GM23338 (cell line): ENCODE measurements at regions not wholly inside any gene's neighbourhood (a gene's known extent, or its start where the extent isn't known, plus 50 kb on each side); places are given as distances from the start of the nearest gene placed in this dataset.

Source experiments
- ATAC-seq: fragments of 200-7000 bp; cut with Tn5 transposase; 3 replicates; pipeline ENCODE4 v1.9.1; 2020
- DNase-seq: peaks from one replicate; pipeline ENCODE4 v3.0.0-alpha.2; 2015; ENCODE audit warnings: low spot score
- H2AFZ ChIP-seq: fragments of 200-600 bp; sonication (generic); 2 replicates; pipeline ENCODE4 v1.8.0; 2016; ENCODE audit warnings: antibody characterized with exemption, mild to moderate bottlenecking, moderate library complexity
- H3F3A ChIP-seq: fragments of 200-600 bp; sonication (generic); replicated peaks from 2 replicates; pipeline ENCODE4 v1.8.0; 2017; ENCODE audit warnings: antibody characterized with exemption, mixed run types, low read depth
- H3K27ac ChIP-seq: fragments of 200-600 bp; sonication (generic); 2 replicates; pipeline ENCODE4 v1.6.1; 2016; ENCODE audit warnings: low read depth
- H3K27me3 ChIP-seq: fragments of 200-600 bp; sonication (generic); 2 replicates; pipeline ENCODE4 v1.8.0; 2016; ENCODE audit warnings: mild to moderate bottlenecking, mixed run types, moderate library complexity; ENCODE audit not compliant: insufficient read depth
- H3K36me3 ChIP-seq: fragments of 200-600 bp; sonication (generic); 2 replicates; pipeline ENCODE4 v1.8.0; 2016; ENCODE audit warnings: mild to moderate bottlenecking; ENCODE audit not compliant: insufficient read depth
- H3K4me1 ChIP-seq: fragments of 200-600 bp; sonication (generic); 2 replicates; pipeline ENCODE4 v1.8.0; 2016; ENCODE audit warnings: mild to moderate bottlenecking, moderate library complexity; ENCODE audit not compliant: insufficient read depth
- H3K4me2 ChIP-seq: fragments of 200-600 bp; sonication (generic); 2 replicates; pipeline ENCODE4 v1.7.1; 2017; ENCODE audit warnings: mixed run types
- H3K4me3 ChIP-seq: fragments of 200-600 bp; sonication (generic); 2 replicates; pipeline ENCODE4 v1.6.1; 2016; ENCODE audit warnings: mixed run types
- H3K79me2 ChIP-seq: fragments of 200-600 bp; sonication (generic); replicated peaks from 2 replicates; pipeline ENCODE4 v1.8.0; 2017; ENCODE audit warnings: mild to moderate bottlenecking; ENCODE audit not compliant: insufficient read depth
- H3K9me2 ChIP-seq: fragments of 200-600 bp; sonication (generic); 2 replicates; pipeline ENCODE4 v1.8.0; 2017; ENCODE audit not compliant: insufficient read depth
- H4K20me1 ChIP-seq: fragments of 200-600 bp; sonication (generic); replicated peaks from 2 replicates; pipeline ENCODE4 v1.8.0; 2017; ENCODE audit warnings: mild to moderate bottlenecking; ENCODE audit not compliant: insufficient read depth
- H3K27ac Mint-ChIP-seq: 2 replicates; pipeline ENCODE4 v1.8.0; 2020; ENCODE audit warnings: inconsistent platforms, mild to moderate bottlenecking, moderate library complexity, mixed read lengths
- H3K27me3 Mint-ChIP-seq: 3 replicates; pipeline ENCODE4 v1.8.0; 2022; ENCODE audit warnings: low read depth, mild to moderate bottlenecking, moderate library complexity, mixed read lengths, inconsistent platforms; ENCODE audit not compliant: insufficient read depth, poor library complexity
- H3K36me3 Mint-ChIP-seq: 3 replicates; pipeline ENCODE4 v1.8.0; 2021; ENCODE audit warnings: low read depth, mild to moderate bottlenecking, inconsistent platforms, moderate library complexity, mixed read lengths
- H3K4me1 Mint-ChIP-seq: 3 replicates; pipeline ENCODE4 v1.8.0; 2020; ENCODE audit warnings: mild to moderate bottlenecking, inconsistent platforms, mixed read lengths
- H3K4me3 Mint-ChIP-seq: 3 replicates; pipeline ENCODE4 v1.8.0; 2021; ENCODE audit warnings: moderate library complexity, mild to moderate bottlenecking, inconsistent platforms, mixed read lengths
- H3K9me3 Mint-ChIP-seq: 3 replicates; pipeline ENCODE4 v1.8.0; 2020; ENCODE audit warnings: moderate library complexity, mild to moderate bottlenecking, inconsistent platforms, mixed read lengths
- CREB1 ChIP-seq: fragments of 250-450 bp; sonication (Bioruptor Pico); IDR thresholded peaks from 2 replicates; pipeline ENCODE4 v1.5.0; 2020; ENCODE audit warnings: low read depth, mild to moderate bottlenecking, moderate library complexity
- EZH2 ChIP-seq: fragments of 200-600 bp; sonication (generic); IDR thresholded peaks from one replicate; pipeline ENCODE4 v1.8.0; 2017; ENCODE audit warnings: antibody characterized with exemption, mild to moderate bottlenecking, low read depth; ENCODE audit not compliant: unreplicated experiment
- EZH2phosphoT487 ChIP-seq: fragments of 200-600 bp; sonication (generic); IDR thresholded peaks from one replicate; pipeline ENCODE4 v1.8.1; 2018; ENCODE audit warnings: antibody characterized with exemption; ENCODE audit not compliant: unreplicated experiment
- JUNB ChIP-seq: IDR thresholded peaks from one replicate; pipeline ENCODE4 v1.6.1; 2016; ENCODE audit warnings: antibody characterized with exemption; ENCODE audit not compliant: unreplicated experiment
- NANOG ChIP-seq: IDR thresholded peaks from 2 replicates; pipeline ENCODE4 v1.6.1; 2016; ENCODE audit warnings: antibody characterized with exemption, borderline replicate concordance
- POLR2AphosphoS5 ChIP-seq: IDR thresholded peaks from 2 replicates; pipeline ENCODE4 v1.6.1; 2016; ENCODE audit warnings: antibody characterized with exemption, low read depth
- STAT1 ChIP-seq: IDR thresholded peaks from one replicate; pipeline ENCODE4 v1.6.1; 2016; ENCODE audit warnings: antibody characterized with exemption; ENCODE audit not compliant: unreplicated experiment
- ZNF114 ChIP-seq: fragments of 250-450 bp; sonication (Bioruptor Pico); IDR thresholded peaks from 2 replicates; pipeline ENCODE4 v1.5.0; 2020; ENCODE audit warnings: mild to moderate bottlenecking, moderate library complexity
- ZNF331 ChIP-seq: fragments of 250-450 bp; sonication (Bioruptor Pico); IDR thresholded peaks from 2 replicates; pipeline ENCODE4 v1.5.0; 2020; ENCODE audit warnings: low read depth, mild to moderate bottlenecking, moderate library complexity
- TF ChIP-seq, protein P1 (sequence below): fragments of 250-450 bp; sonication (Bioruptor Pico); IDR thresholded peaks from 2 replicates; pipeline ENCODE4 v1.5.0; 2020; ENCODE audit warnings: mild to moderate bottlenecking, moderate library complexity
- TF ChIP-seq, protein P2 (sequence below): IDR thresholded peaks from one replicate; pipeline ENCODE4 v1.6.1; 2018; ENCODE audit warnings: antibody characterized with exemption; ENCODE audit not compliant: unreplicated experiment
- TF ChIP-seq, protein P3 (sequence below), 2 experiments: fragments of 200-600 bp in 1 of 2; sonication (generic) in 1 of 2; conservative IDR thresholded peaks; 2 replicates each; pipeline versions ENCODE4 v1.5.1 to v1.6.1; 2016 to 2017; ENCODE audit warnings: antibody characterized with exemption in 2 of 2, low read depth in 2 of 2, mild to moderate bottlenecking in 2 of 2, moderate library complexity in 1 of 2
- TF ChIP-seq, protein P4 (sequence below): IDR thresholded peaks from 2 replicates; pipeline ENCODE4 v1.6.1; 2016; ENCODE audit warnings: antibody characterized with exemption

DNA sequence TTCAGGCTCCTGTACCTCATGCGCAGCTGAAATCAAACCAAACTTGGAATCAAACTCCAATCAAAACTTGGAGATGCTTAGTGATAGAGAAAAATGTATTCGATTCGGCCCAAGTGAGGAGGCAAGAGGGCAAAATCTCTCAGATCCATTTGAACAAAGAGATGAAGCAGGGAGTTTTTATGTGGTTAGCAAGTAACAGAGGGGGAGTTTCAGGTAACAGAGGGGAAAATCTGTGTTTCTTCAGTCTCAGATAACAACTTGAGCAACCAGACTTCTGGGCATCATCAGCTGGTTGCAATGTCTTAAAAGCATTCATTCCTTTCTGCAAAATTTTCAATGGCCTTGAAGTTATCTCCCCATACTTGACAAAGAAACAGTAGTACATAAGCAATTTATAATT lies 245.1 kb upstream of the AVPR1A start:
- H3K27ac ChIP-seq: no peak overlapping the region
- no peak overlapping the region for H3K4me3 ChIP-seq
- Mint-ChIP-seq H3K27ac (peak overlapping the region; percentile 33; the same call in 1 of the 2 replicates), H3K4me1 (peaks cover 3% of the 10 kb centered on the region; the same call in 2 of the 3 replicates), H3K27me3 (peaks cover 2% of the 10 kb centered on the region), H3K4me3 (no peak overlapping the region), H3K36me3 (no peaks in the 10 kb centered on the region), H3K9me3 (peaks cover 2% of the 10 kb centered on the region; the same call in 1 of the 3 replicates)
- TF ChIP-seq, protein P1, sequence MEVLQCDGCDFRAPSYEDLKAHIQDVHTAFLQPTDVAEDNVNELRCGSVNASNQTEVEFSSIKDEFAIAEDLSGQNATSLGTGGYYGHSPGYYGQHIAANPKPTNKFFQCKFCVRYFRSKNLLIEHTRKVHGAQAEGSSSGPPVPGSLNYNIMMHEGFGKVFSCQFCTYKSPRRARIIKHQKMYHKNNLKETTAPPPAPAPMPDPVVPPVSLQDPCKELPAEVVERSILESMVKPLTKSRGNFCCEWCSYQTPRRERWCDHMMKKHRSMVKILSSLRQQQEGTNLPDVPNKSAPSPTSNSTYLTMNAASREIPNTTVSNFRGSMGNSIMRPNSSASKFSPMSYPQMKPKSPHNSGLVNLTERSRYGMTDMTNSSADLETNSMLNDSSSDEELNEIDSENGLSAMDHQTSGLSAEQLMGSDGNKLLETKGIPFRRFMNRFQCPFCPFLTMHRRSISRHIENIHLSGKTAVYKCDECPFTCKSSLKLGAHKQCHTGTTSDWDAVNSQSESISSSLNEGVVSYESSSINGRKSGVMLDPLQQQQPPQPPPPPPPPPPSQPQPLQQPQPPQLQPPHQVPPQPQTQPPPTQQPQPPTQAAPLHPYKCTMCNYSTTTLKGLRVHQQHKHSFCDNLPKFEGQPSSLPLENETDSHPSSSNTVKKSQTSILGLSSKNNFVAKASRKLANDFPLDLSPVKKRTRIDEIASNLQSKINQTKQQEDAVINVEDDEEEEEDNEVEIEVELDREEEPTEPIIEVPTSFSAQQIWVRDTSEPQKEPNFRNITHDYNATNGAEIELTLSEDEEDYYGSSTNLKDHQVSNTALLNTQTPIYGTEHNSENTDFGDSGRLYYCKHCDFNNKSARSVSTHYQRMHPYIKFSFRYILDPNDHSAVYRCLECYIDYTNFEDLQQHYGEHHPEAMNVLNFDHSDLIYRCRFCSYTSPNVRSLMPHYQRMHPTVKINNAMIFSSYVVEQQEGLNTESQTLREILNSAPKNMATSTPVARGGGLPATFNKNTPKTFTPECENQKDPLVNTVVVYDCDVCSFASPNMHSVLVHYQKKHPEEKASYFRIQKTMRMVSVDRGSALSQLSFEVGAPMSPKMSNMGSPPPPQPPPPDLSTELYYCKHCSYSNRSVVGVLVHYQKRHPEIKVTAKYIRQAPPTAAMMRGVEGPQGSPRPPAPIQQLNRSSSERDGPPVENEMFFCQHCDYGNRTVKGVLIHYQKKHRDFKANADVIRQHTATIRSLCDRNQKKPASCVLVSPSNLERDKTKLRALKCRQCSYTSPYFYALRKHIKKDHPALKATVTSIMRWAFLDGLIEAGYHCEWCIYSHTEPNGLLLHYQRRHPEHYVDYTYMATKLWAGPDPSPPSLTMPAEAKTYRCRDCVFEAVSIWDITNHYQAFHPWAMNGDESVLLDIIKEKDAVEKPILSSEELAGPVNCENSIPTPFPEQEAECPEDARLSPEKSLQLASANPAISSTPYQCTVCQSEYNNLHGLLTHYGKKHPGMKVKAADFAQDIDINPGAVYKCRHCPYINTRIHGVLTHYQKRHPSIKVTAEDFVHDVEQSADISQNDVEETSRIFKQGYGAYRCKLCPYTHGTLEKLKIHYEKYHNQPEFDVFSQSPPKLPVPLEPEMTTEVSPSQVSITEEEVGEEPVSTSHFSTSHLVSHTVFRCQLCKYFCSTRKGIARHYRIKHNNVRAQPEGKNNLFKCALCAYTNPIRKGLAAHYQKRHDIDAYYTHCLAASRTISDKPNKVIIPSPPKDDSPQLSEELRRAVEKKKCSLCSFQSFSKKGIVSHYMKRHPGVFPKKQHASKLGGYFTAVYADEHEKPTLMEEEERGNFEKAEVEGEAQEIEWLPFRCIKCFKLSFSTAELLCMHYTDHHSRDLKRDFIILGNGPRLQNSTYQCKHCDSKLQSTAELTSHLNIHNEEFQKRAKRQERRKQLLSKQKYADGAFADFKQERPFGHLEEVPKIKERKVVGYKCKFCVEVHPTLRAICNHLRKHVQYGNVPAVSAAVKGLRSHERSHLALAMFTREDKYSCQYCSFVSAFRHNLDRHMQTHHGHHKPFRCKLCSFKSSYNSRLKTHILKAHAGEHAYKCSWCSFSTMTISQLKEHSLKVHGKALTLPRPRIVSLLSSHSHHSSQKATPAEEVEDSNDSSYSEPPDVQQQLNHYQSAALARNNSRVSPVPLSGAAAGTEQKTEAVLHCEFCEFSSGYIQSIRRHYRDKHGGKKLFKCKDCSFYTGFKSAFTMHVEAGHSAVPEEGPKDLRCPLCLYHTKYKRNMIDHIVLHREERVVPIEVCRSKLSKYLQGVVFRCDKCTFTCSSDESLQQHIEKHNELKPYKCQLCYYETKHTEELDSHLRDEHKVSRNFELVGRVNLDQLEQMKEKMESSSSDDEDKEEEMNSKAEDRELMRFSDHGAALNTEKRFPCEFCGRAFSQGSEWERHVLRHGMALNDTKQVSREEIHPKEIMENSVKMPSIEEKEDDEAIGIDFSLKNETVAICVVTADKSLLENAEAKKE (CRISPR knock-in tag): no peak
- TF ChIP-seq, protein P2, sequence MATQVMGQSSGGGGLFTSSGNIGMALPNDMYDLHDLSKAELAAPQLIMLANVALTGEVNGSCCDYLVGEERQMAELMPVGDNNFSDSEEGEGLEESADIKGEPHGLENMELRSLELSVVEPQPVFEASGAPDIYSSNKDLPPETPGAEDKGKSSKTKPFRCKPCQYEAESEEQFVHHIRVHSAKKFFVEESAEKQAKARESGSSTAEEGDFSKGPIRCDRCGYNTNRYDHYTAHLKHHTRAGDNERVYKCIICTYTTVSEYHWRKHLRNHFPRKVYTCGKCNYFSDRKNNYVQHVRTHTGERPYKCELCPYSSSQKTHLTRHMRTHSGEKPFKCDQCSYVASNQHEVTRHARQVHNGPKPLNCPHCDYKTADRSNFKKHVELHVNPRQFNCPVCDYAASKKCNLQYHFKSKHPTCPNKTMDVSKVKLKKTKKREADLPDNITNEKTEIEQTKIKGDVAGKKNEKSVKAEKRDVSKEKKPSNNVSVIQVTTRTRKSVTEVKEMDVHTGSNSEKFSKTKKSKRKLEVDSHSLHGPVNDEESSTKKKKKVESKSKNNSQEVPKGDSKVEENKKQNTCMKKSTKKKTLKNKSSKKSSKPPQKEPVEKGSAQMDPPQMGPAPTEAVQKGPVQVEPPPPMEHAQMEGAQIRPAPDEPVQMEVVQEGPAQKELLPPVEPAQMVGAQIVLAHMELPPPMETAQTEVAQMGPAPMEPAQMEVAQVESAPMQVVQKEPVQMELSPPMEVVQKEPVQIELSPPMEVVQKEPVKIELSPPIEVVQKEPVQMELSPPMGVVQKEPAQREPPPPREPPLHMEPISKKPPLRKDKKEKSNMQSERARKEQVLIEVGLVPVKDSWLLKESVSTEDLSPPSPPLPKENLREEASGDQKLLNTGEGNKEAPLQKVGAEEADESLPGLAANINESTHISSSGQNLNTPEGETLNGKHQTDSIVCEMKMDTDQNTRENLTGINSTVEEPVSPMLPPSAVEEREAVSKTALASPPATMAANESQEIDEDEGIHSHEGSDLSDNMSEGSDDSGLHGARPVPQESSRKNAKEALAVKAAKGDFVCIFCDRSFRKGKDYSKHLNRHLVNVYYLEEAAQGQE: no peak
- no peak for TF ChIP-seq ZNF114 (CRISPR knock-in tag)
- TF ChIP-seq POLR2AphosphoS5: no peak
- TF ChIP-seq, protein P3, sequence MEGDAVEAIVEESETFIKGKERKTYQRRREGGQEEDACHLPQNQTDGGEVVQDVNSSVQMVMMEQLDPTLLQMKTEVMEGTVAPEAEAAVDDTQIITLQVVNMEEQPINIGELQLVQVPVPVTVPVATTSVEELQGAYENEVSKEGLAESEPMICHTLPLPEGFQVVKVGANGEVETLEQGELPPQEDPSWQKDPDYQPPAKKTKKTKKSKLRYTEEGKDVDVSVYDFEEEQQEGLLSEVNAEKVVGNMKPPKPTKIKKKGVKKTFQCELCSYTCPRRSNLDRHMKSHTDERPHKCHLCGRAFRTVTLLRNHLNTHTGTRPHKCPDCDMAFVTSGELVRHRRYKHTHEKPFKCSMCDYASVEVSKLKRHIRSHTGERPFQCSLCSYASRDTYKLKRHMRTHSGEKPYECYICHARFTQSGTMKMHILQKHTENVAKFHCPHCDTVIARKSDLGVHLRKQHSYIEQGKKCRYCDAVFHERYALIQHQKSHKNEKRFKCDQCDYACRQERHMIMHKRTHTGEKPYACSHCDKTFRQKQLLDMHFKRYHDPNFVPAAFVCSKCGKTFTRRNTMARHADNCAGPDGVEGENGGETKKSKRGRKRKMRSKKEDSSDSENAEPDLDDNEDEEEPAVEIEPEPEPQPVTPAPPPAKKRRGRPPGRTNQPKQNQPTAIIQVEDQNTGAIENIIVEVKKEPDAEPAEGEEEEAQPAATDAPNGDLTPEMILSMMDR (conservative IDR thresholded peaks at IDR 0.05; ENCODE audit: low read depth in 2 of 2): no peak
- no peak for TF ChIP-seq ZNF331 (CRISPR knock-in tag)
- no peak for TF ChIP-seq STAT1
- TF ChIP-seq CREB1 (CRISPR knock-in tag): no peak
- TF ChIP-seq NANOG: no peak
- TF ChIP-seq, protein P4, sequence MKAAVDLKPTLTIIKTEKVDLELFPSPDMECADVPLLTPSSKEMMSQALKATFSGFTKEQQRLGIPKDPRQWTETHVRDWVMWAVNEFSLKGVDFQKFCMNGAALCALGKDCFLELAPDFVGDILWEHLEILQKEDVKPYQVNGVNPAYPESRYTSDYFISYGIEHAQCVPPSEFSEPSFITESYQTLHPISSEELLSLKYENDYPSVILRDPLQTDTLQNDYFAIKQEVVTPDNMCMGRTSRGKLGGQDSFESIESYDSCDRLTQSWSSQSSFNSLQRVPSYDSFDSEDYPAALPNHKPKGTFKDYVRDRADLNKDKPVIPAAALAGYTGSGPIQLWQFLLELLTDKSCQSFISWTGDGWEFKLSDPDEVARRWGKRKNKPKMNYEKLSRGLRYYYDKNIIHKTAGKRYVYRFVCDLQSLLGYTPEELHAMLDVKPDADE: no peak
- no peak for TF ChIP-seq JUNB
- no peak for TF ChIP-seq EZH2
- TF ChIP-seq EZH2phosphoT487: no peak
- no peaks in the 10 kb centered on the region for H3F3A ChIP-seq
- H3K79me2 ChIP-seq: no peaks in the 10 kb centered on the region
- no peaks in the 10 kb centered on the region for H3K27me3 ChIP-seq
- H3K9me2 ChIP-seq: no peaks in the 10 kb centered on the region
- H2AFZ ChIP-seq: peak overlapping the region; percentile 83
- no peaks in the 10 kb centered on the region for H4K20me1 ChIP-seq
- no peaks in the 10 kb centered on the region for H3K4me1 ChIP-seq
- DNase-seq: no peak
- ATAC-seq: no peak
- no peak overlapping the region for H3K4me2 ChIP-seq
- H3K36me3 ChIP-seq: no peaks in the 10 kb centered on the region
